ENCODE measurements at regions not wholly inside any gene's neighbourhood (a gene's known extent, or its start where the extent isn't known, plus 50 kb on each side); places are given as distances from the start of the nearest gene placed in this dataset.

GRCh38 chr15:88335074-88335473, 78.5 kb upstream of the NTRK3 start:
- H3K79me1 ChIP-seq (ENCODE audit: low read length): no peaks in the 10 kb centered on the region
- no peak overlapping the region for H3K27ac ChIP-seq (ENCODE audit: low read depth, low read length)
- no peak overlapping the region for H2AFZ ChIP-seq (ENCODE audit: insufficient read depth, low read length, poor library complexity)
- WGBS (ENCODE audit: extremely low coverage, insufficient coverage, insufficient read length): no CpG with 5 or more reads among the region's 1 CpG
- H3K4ac ChIP-seq (ENCODE audit: low read depth, low read length): no peak overlapping the region
- no peak overlapping the region for H2BK12ac ChIP-seq (ENCODE audit: low read length)
- H3K4me3 ChIP-seq (ENCODE audit: low read depth, low read length): no peak overlapping the region
- no peaks in the 10 kb centered on the region for H3K36me3 ChIP-seq (ENCODE audit: control insufficient read depth in 1 of 2, insufficient read depth in 2 of 2, low read length in 2 of 2)
- no peaks in the 10 kb centered on the region for H3K27me3 ChIP-seq (ENCODE audit: insufficient read depth, low read length)
- no peak overlapping the region for H2BK5ac ChIP-seq (ENCODE audit: low read depth, low read length, poor library complexity)
- DNase-seq: no peak
- no peak overlapping the region for H3K9ac ChIP-seq (ENCODE audit: low read length)
- H3K4me2 ChIP-seq (ENCODE audit: low read length): no peak overlapping the region
- H4K8ac ChIP-seq (ENCODE audit: low read depth, low read length): no peak overlapping the region
- no peak overlapping the region for H3K23ac ChIP-seq (ENCODE audit: low read length)
- no peak overlapping the region for H3K14ac ChIP-seq (ENCODE audit: low read length)
- H3K4me1 ChIP-seq (ENCODE audit: control insufficient read depth in 1 of 2, insufficient read depth in 2 of 2, low read length in 2 of 2): peaks cover 3 to 6% of the 10 kb centered on the region in 2 experiments
- H2BK120ac ChIP-seq (ENCODE audit: insufficient read depth, low read length, poor library complexity): no peak overlapping the region
- no peaks in the 10 kb centered on the region for H3K79me2 ChIP-seq (ENCODE audit: control insufficient read depth, insufficient read depth, low read length, poor library complexity)
- no peak overlapping the region for H3K18ac ChIP-seq (ENCODE audit: low read length)
- H3K9me3 ChIP-seq (ENCODE audit: insufficient read depth, low read depth, low read length): no peaks in the 10 kb centered on the region
- no peak overlapping the region for H2AK5ac ChIP-seq (ENCODE audit: low read length)
- H4K12ac ChIP-seq (ENCODE audit: low read depth, low read length): no peak overlapping the region
- H4K91ac ChIP-seq (ENCODE audit: low read depth, low read length): no peak overlapping the region

- no peak overlapping the region for H3K23ac ChIP-seq (ENCODE audit: low read length)
- no peak overlapping the region for H3K18ac ChIP-seq (ENCODE audit: low read length)
- H3K9ac ChIP-seq (ENCODE audit: low read length): no peak overlapping the region
- no peak overlapping the region for H3K4me3 ChIP-seq (ENCODE audit: low read depth, low read length)
- no peak overlapping the region for H3K14ac ChIP-seq (ENCODE audit: low read length)
- no peak overlapping the region for H2AK5ac ChIP-seq (ENCODE audit: low read length)
- no peaks in the 10 kb centered on the region for H3K79me2 ChIP-seq (ENCODE audit: control insufficient read depth, insufficient read depth, low read length, poor library complexity)
- no peaks in the 10 kb centered on the region for H3K27me3 ChIP-seq (ENCODE audit: insufficient read depth, low read length)
- H2BK5ac ChIP-seq (ENCODE audit: low read depth, low read length, poor library complexity): no peak overlapping the region
- no peak overlapping the region for H3K4me2 ChIP-seq (ENCODE audit: low read length)
- H4K91ac ChIP-seq (ENCODE audit: low read depth, low read length): no peak overlapping the region
- no CpG with 5 or more reads among the region's 4 CpGs for WGBS (ENCODE audit: extremely low coverage, insufficient coverage, insufficient read length)
- H3K4ac ChIP-seq (ENCODE audit: low read depth, low read length): no peak overlapping the region
- no peak for DNase-seq
- H2AFZ ChIP-seq (ENCODE audit: insufficient read depth, low read length, poor library complexity): no peak overlapping the region
- no peak overlapping the region for H2BK120ac ChIP-seq (ENCODE audit: insufficient read depth, low read length, poor library complexity)
- H4K12ac ChIP-seq (ENCODE audit: low read depth, low read length): no peak overlapping the region
- no peak overlapping the region for H2BK12ac ChIP-seq (ENCODE audit: low read length)
- peaks cover 3 to 6% of the 10 kb centered on the region in 2 experiments for H3K4me1 ChIP-seq (ENCODE audit: control insufficient read depth in 1 of 2, insufficient read depth in 2 of 2, low read length in 2 of 2)
- H4K8ac ChIP-seq (ENCODE audit: low read depth, low read length): no peak overlapping the region
- no peaks in the 10 kb centered on the region for H3K79me1 ChIP-seq (ENCODE audit: low read length)
- H3K9me3 ChIP-seq (ENCODE audit: insufficient read depth, low read depth, low read length): no peaks in the 10 kb centered on the region
- H3K36me3 ChIP-seq (ENCODE audit: control insufficient read depth in 1 of 2, insufficient read depth in 2 of 2, low read length in 2 of 2): no peaks in the 10 kb centered on the region
- H3K27ac ChIP-seq (ENCODE audit: low read depth, low read length): no peak overlapping the region
These were observed 77.9 kb upstream of the NTRK3 start for GRCh38 chr15:88334436-88334835.

- H3K18ac ChIP-seq (ENCODE audit: low read length): no peak overlapping the region
- no peak overlapping the region for H2BK12ac ChIP-seq (ENCODE audit: low read length)
- peaks cover 3 to 6% of the 10 kb centered on the region in 2 experiments for H3K4me1 ChIP-seq (ENCODE audit: control insufficient read depth in 1 of 2, insufficient read depth in 2 of 2, low read length in 2 of 2)
- H3K27ac ChIP-seq (ENCODE audit: low read depth, low read length): no peak overlapping the region
- DNase-seq: peak in 1 of 2 donors; percentile 22
- H4K91ac ChIP-seq (ENCODE audit: low read depth, low read length): no peak overlapping the region
- H3K9ac ChIP-seq (ENCODE audit: low read length): no peak overlapping the region
- no peak overlapping the region for H3K4ac ChIP-seq (ENCODE audit: low read depth, low read length)
- H3K36me3 ChIP-seq (ENCODE audit: control insufficient read depth in 1 of 2, insufficient read depth in 2 of 2, low read length in 2 of 2): no peaks in the 10 kb centered on the region
- H2AK5ac ChIP-seq (ENCODE audit: low read length): no peak overlapping the region
- no peaks in the 10 kb centered on the region for H3K79me1 ChIP-seq (ENCODE audit: low read length)
- no peak overlapping the region for H2BK120ac ChIP-seq (ENCODE audit: insufficient read depth, low read length, poor library complexity)
- WGBS (ENCODE audit: extremely low coverage, insufficient coverage, insufficient read length): no CpG with 5 or more reads among the region's 8 CpGs
- H3K4me2 ChIP-seq (ENCODE audit: low read length): no peak overlapping the region
- no peak overlapping the region for H2BK5ac ChIP-seq (ENCODE audit: low read depth, low read length, poor library complexity)
- no peak overlapping the region for H4K8ac ChIP-seq (ENCODE audit: low read depth, low read length)
- no peak overlapping the region for H4K12ac ChIP-seq (ENCODE audit: low read depth, low read length)
- no peak overlapping the region for H3K14ac ChIP-seq (ENCODE audit: low read length)
- H3K23ac ChIP-seq (ENCODE audit: low read length): no peak overlapping the region
- no peaks in the 10 kb centered on the region for H3K79me2 ChIP-seq (ENCODE audit: control insufficient read depth, insufficient read depth, low read length, poor library complexity)
- no peaks in the 10 kb centered on the region for H3K9me3 ChIP-seq (ENCODE audit: insufficient read depth, low read depth, low read length)
- H2AFZ ChIP-seq (ENCODE audit: insufficient read depth, low read length, poor library complexity): no peak overlapping the region
- H3K27me3 ChIP-seq (ENCODE audit: insufficient read depth, low read length): no peaks in the 10 kb centered on the region
- no peak overlapping the region for H3K4me3 ChIP-seq (ENCODE audit: low read depth, low read length)
These were observed 74.8 kb upstream of the NTRK3 start for GRCh38 chr15:88331291-88331690.

- Histone ChIP-seq H4K91ac (ENCODE audit: low read depth, low read length) (no peak overlapping the region), H3K14ac (ENCODE audit: low read length) (no peak overlapping the region), H3K9ac (ENCODE audit: low read length) (no peak overlapping the region), H3K27me3 (ENCODE audit: insufficient read depth, low read length) (no peaks in the 10 kb centered on the region), H3K23ac (ENCODE audit: low read length) (no peak overlapping the region), H4K12ac (ENCODE audit: low read depth, low read length) (no peak overlapping the region), H4K8ac (ENCODE audit: low read depth, low read length) (no peak overlapping the region), H3K36me3 (ENCODE audit: control insufficient read depth in 1 of 2, insufficient read depth in 2 of 2, low read length in 2 of 2) (no peaks in the 10 kb centered on the region), H3K4me1 (ENCODE audit: control insufficient read depth in 1 of 2, insufficient read depth in 2 of 2, low read length in 2 of 2) (peaks cover under 1% of the 10 kb centered on the region in 2 experiments), H3K4me3 (ENCODE audit: low read depth, low read length) (no peak overlapping the region), H3K27ac (ENCODE audit: low read depth, low read length) (no peak overlapping the region), H3K18ac (ENCODE audit: low read length) (no peak overlapping the region), H3K9me3 (ENCODE audit: insufficient read depth, low read depth, low read length) (no peaks in the 10 kb centered on the region), H2AFZ (ENCODE audit: insufficient read depth, low read length, poor library complexity) (no peak overlapping the region), H2AK5ac (ENCODE audit: low read length) (no peak overlapping the region), H2BK5ac (ENCODE audit: low read depth, low read length, poor library complexity) (no peak overlapping the region), H3K79me2 (ENCODE audit: control insufficient read depth, insufficient read depth, low read length, poor library complexity) (no peaks in the 10 kb centered on the region), H2BK120ac (ENCODE audit: insufficient read depth, low read length, poor library complexity) (no peak overlapping the region), H3K4me2 (ENCODE audit: low read length) (no peak overlapping the region), H3K4ac (ENCODE audit: low read depth, low read length) (no peak overlapping the region), H3K79me1 (ENCODE audit: low read length) (no peaks in the 10 kb centered on the region), H2BK12ac (ENCODE audit: low read length) (no peak overlapping the region)
- no CpG with 5 or more reads among the region's 3 CpGs for WGBS (ENCODE audit: extremely low coverage, insufficient coverage, insufficient read length)
- no peak for DNase-seq
These were observed 70.4 kb upstream of the NTRK3 start for GRCh38 chr15:88326924-88327323.

Data from trophoblast cell (in vitro differentiated cells and primary cell).